ENCODE measurements at regions not wholly inside any gene's neighbourhood (a gene's known extent, or its start where the extent isn't known, plus 50 kb on each side); places are given as distances from the start of the nearest gene placed in this dataset.

DNA sequence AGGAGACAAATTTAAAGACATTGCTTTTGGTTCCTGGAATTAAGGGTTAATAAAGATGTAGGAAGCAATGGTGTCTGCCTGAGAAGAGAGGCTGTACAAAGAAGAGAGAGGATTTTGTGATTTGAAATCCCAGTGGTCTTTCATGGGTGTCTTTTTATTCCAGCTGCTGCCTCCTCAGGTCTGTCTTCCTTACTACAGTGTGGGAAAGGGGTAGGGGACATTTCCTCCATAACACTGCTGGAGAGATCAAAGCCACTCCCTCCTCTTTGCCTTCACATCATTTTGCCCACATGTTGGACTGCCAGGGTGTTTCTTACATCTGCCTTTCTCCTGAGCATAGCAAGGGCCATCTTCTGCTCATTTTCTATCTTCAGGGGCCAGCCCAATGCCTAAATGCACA, 348.5 kb downstream of the EN1 start (continued):
- TF ChIP-seq ZBTB9 (CRISPR knock-in tag; IDR thresholded peaks at IDR 0.05): no peak
- no peak for TF ChIP-seq MTA1 (IDR thresholded peaks at IDR 0.05; ENCODE audit: borderline replicate concordance)
- TF ChIP-seq COPS2 (conservative IDR thresholded peaks at IDR 0.05): no peak

DNA sequence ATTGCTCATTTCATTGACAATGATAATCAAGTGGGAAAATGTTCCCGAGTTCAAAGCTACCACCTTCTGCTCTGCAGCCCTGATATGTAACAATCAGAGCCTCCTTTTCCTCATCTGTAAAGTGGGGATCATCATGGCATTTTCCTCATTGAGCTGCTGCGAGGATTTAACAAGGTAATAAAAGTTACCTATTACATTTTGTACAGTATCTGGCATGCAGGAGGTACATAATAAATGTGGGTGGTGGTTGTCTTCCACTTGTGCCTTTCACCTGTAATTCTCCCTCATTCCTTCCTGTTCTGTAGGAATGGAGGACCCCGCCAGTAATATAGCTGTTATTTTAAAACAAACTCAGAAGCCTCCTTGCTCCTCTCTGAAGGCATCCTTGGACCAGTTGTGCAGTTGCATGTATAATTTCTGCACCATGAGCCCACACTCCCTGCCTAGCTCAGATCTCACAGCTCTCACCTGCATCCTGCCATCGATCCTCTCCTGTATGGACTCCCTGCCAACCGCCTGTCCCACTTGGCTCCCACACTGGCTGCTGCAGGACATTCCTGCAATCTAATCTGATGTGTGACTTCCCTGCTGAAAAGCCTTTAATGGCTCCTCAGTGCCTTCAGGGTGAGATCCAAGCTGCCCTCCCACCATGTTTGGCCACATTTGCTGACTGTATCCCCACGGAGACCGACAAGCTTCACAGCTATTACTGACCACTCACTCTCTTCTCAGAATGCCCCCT, 350.4 kb downstream of the EN1 start:
- intact Hi-C loops (cut with micrococcal nuclease): no loop called here
- H3K4me1 ChIP-seq (replicated peaks in 1 of 2; ENCODE audit: control insufficient read depth in 2 of 2, insufficient read depth in 2 of 2, low read length in 2 of 2): no peaks in the 10 kb centered on the region
- POLR2A ChIA-PET: no interaction called here
- in situ Hi-C loops (cut with MboI): no loop called here
- no peak overlapping the region for H3K9ac ChIP-seq (ENCODE audit: insufficient read depth in 1 of 2, low read depth in 2 of 2, low read length in 2 of 2)
- H3K4me2 ChIP-seq (ENCODE audit: insufficient read depth, low read length): no peak overlapping the region
- WGBS (ENCODE audit: insufficient coverage, low coverage, missing lambda C conversion rate): 0% methylated on average over 5 of the region's 7 CpGs
- no peak for DNase-seq (ENCODE audit: extremely low read depth in 1 of 4, low spot score in 3 of 4)
- CTCF ChIA-PET (ENCODE audit: low intra/inter-chr PET ratio): no interaction called here
- no peak overlapping the region for H3K4me3 ChIP-seq
- FAIRE-seq: no peak
- H3K9me1 ChIP-seq (ENCODE audit: control insufficient read depth, insufficient read depth, low read length): no peaks in the 10 kb centered on the region
- no TSS peak for BruUV-seq (replicated peaks)
- H3K79me2 ChIP-seq (ENCODE audit: control insufficient read depth, insufficient read depth, low read length): no peaks in the 10 kb centered on the region
- H4K20me1 ChIP-seq (replicated peaks; ENCODE audit: control insufficient read depth, insufficient read depth, low read length): no peaks in the 10 kb centered on the region
- H3K9me3 ChIP-seq (replicated peaks; ENCODE audit: control insufficient read depth, insufficient read depth, low read depth, low read length): no peaks in the 10 kb centered on the region
- H3K27ac ChIP-seq (ENCODE audit: extremely low read depth, low read depth, low read length): no peak overlapping the region
- H3K36me3 ChIP-seq (ENCODE audit: control insufficient read depth, insufficient read depth, low read length): no peaks in the 10 kb centered on the region
- peaks cover 0 to 4% of the 10 kb centered on the region in 2 experiments; a peak in 3 of 5 replicates for H3K27me3 ChIP-seq (ENCODE audit: control insufficient read depth in 2 of 2, insufficient read depth in 2 of 2, low read length in 2 of 2)
- ATAC-seq: no peak
- no peak for TF ChIP-seq RFX1 (IDR thresholded peaks at IDR 0.05)
- TF ChIP-seq ZNF785 (CRISPR knock-in tag; IDR thresholded peaks at IDR 0.05): no peak
- TF ChIP-seq SIN3A (IDR thresholded peaks at IDR 0.05; ENCODE audit: borderline replicate concordance in 2 of 2, control insufficient read depth in 1 of 2, low read depth in 2 of 2, low read length in 2 of 2): no peak
- no peak for TF ChIP-seq RBM39 (optimal IDR thresholded peaks at IDR 0.05; ENCODE audit: low read depth, low read length)
- no peak for TF ChIP-seq ZNF717 (CRISPR knock-in tag; IDR thresholded peaks at IDR 0.05)
- TF ChIP-seq EP400 (IDR thresholded peaks at IDR 0.05): no peak
- TF ChIP-seq MEF2A (IDR thresholded peaks at IDR 0.05; ENCODE audit: control insufficient read depth, low read depth, low read length): no peak
- TF ChIP-seq ETV1 (tag; conservative IDR thresholded peaks at IDR 0.05; ENCODE audit: low read depth): no peak
- no peak for TF ChIP-seq CGGBP1 (CRISPR knock-in tag; IDR thresholded peaks at IDR 0.05)
- TF ChIP-seq ZNF449 (CRISPR knock-in tag; IDR thresholded peaks at IDR 0.05): no peak
- TF ChIP-seq HDAC8 (tag; IDR thresholded peaks at IDR 0.05): no peak
- no peak overlapping the region for H2AFZ ChIP-seq (ENCODE audit: low read depth, low read length)

Measured in K562 (cell line).